ENCODE measurements at regions not wholly inside any gene's neighbourhood (a gene's known extent, or its start where the extent isn't known, plus 50 kb on each side); places are given as distances from the start of the nearest gene placed in this dataset.
"Not testable (repeated sequence)": the region's sequence is repeated elsewhere in the genome, so short reads cannot be mapped to it uniquely, and the experiment has no call there.

DNA sequence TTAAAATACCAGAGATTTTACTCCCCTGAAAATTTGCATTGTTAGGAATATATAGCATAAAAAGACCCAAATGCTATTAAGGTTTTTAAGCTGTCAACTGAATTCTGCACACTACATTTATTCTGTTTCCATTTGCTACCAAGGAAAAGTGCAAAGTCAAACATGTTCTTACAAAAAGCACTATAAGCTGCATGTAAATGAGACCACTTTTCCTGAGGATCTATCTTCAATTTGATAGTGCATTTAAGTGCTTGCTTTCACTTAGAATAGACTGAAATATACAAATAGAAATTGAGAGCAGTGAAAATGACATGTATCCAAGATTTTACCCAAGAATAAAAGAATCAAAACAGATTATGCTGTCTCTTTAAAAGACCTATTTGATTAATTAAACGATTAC is 1216.2 kb downstream of the ROBO2 start:
- no peak overlapping the region for H3K4me3 ChIP-seq (ENCODE audit: insufficient read depth, low read length)

DNA sequence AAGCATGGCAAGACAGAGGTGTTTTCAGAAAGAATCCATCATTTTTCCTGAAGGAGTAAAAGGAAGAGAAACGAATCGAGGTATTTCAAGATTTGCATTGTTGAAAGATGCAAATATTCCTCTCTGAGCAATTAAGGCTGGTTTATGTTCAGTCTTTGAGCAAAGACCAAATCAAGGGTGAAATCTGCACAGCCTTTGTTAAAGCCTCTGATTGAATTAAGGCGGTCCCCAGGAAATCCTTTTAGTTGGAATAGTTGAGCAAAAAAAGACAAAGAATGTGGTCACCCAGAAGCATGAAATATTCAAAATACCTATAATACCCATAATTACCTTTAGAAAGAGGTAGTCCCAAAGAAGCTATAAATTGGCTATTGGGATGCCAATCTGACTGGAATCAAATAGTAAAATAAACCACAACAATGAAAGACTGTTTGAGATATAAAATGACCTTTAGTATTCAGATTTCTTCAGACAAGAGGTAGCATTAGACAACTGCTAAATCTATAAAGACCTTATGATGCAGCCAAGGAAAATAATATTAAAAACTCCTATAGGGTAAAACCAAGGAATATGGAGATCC is 1218.1 kb downstream of the ROBO2 start:
- Histone ChIP-seq H3K9me3 (ENCODE audit: low read depth, low read length) (no peaks in the 10 kb centered on the region), H3K4me3 (ENCODE audit: insufficient read depth, low read length) (no peak overlapping the region), H3K4me2 (ENCODE audit: insufficient read depth, low read length) (no peak overlapping the region), H3K36me3 (ENCODE audit: insufficient read depth, low read length) (no peaks in the 10 kb centered on the region), H2AFZ (ENCODE audit: low read length) (no peak overlapping the region), H3K4me1 (ENCODE audit: insufficient read depth, low read length) (no peaks in the 10 kb centered on the region), H3K27ac (ENCODE audit: low read depth, low read length) (no peak overlapping the region), H3K79me2 (ENCODE audit: insufficient read depth, low read length) (no peaks in the 10 kb centered on the region), H3K27me3 (ENCODE audit: insufficient read depth, low read length) (no peaks in the 10 kb centered on the region), H4K20me1 (ENCODE audit: insufficient read depth, low read length) (no peaks in the 10 kb centered on the region)
- DNase-seq (ENCODE audit: insufficient read length, low spot score, missing footprints) = no peak
- TF ChIP-seq, protein P1, sequence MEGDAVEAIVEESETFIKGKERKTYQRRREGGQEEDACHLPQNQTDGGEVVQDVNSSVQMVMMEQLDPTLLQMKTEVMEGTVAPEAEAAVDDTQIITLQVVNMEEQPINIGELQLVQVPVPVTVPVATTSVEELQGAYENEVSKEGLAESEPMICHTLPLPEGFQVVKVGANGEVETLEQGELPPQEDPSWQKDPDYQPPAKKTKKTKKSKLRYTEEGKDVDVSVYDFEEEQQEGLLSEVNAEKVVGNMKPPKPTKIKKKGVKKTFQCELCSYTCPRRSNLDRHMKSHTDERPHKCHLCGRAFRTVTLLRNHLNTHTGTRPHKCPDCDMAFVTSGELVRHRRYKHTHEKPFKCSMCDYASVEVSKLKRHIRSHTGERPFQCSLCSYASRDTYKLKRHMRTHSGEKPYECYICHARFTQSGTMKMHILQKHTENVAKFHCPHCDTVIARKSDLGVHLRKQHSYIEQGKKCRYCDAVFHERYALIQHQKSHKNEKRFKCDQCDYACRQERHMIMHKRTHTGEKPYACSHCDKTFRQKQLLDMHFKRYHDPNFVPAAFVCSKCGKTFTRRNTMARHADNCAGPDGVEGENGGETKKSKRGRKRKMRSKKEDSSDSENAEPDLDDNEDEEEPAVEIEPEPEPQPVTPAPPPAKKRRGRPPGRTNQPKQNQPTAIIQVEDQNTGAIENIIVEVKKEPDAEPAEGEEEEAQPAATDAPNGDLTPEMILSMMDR (IDR thresholded peaks at IDR 0.05; ENCODE audit: extremely low read depth, low read depth, low read length) = no peak

More for the DNA sequence above, 1216.2 kb downstream of the ROBO2 start:
- no peaks in the 10 kb centered on the region for H3K36me3 ChIP-seq (ENCODE audit: insufficient read depth, low read length)
- no peaks in the 10 kb centered on the region for H4K20me1 ChIP-seq (ENCODE audit: insufficient read depth, low read length)
- H3K79me2 ChIP-seq (ENCODE audit: insufficient read depth, low read length) = no peaks in the 10 kb centered on the region
- no peak overlapping the region for H3K27ac ChIP-seq (ENCODE audit: low read depth, low read length)
- no peaks in the 10 kb centered on the region for H3K27me3 ChIP-seq (ENCODE audit: insufficient read depth, low read length)
- H3K4me2 ChIP-seq (ENCODE audit: insufficient read depth, low read length) = no peak overlapping the region
- H3K4me1 ChIP-seq (ENCODE audit: insufficient read depth, low read length) = no peaks in the 10 kb centered on the region
- H2AFZ ChIP-seq (ENCODE audit: low read length) = no peak overlapping the region
- TF ChIP-seq, protein P1 (IDR thresholded peaks at IDR 0.05; ENCODE audit: extremely low read depth, low read depth, low read length) = no peak
- no peak for DNase-seq (ENCODE audit: insufficient read length, low spot score, missing footprints)
- no peaks in the 10 kb centered on the region for H3K9me3 ChIP-seq (ENCODE audit: low read depth, low read length)

DNA sequence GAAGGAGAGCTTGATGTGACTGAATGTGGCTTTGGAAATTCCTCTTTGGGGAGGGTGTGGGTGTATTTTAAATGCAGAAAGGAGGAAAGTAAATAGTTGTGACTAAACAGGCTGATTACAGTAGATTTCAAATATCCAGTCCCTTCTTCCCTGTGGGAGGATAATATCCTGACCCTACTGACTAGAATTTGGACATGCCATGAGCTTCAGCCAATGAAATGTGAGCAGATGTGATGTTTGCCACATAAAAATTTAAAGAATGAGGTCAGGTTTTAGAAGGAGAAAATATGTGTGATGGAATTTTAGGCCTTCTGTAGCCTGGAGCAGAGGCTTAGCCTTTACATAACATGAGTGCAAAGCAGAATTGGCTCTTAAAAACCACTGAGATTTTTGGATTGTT is 1218.9 kb downstream of the ROBO2 start:
- no peak overlapping the region for H3K27ac ChIP-seq (ENCODE audit: low read depth, low read length)
- H3K27me3 ChIP-seq (ENCODE audit: insufficient read depth, low read length) = no peaks in the 10 kb centered on the region
- no peaks in the 10 kb centered on the region for H3K79me2 ChIP-seq (ENCODE audit: insufficient read depth, low read length)
- no peaks in the 10 kb centered on the region for H3K9me3 ChIP-seq (ENCODE audit: low read depth, low read length)
- no peaks in the 10 kb centered on the region for H4K20me1 ChIP-seq (ENCODE audit: insufficient read depth, low read length)
- H3K36me3 ChIP-seq (ENCODE audit: insufficient read depth, low read length) = no peaks in the 10 kb centered on the region
- H2AFZ ChIP-seq (ENCODE audit: low read length) = no peak overlapping the region
- TF ChIP-seq, protein P1 (IDR thresholded peaks at IDR 0.05; ENCODE audit: extremely low read depth, low read depth, low read length) = no peak
- H3K4me1 ChIP-seq (ENCODE audit: insufficient read depth, low read length) = no peaks in the 10 kb centered on the region
- no peak overlapping the region for H3K4me2 ChIP-seq (ENCODE audit: insufficient read depth, low read length)
- no peak for DNase-seq (ENCODE audit: insufficient read length, low spot score, missing footprints)
- H3K4me3 ChIP-seq (ENCODE audit: insufficient read depth, low read length) = no peak overlapping the region

DNA sequence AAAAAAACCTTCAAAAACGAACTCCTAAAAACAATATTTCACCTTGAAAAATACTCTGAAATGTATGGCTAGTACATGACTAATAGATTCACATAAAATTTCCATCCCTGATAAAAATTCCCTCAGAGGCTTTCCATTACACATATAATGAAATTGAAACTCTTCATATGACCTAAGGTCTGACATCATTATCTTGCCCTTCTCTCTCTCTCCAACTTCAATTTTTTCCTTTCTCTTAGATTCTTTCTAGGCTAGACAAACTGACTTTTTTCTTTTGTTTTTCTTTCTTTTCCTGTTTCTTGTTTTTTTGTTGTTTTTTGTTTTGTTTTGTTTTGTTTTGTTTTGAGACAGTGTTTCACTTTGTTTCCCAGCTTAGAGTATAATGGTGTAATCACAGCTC is 1220.5 kb downstream of the ROBO2 start:
- Histone ChIP-seq H3K27me3 (ENCODE audit: insufficient read depth, low read length) (no peaks in the 10 kb centered on the region), H4K20me1 (ENCODE audit: insufficient read depth, low read length) (no peaks in the 10 kb centered on the region), H3K79me2 (ENCODE audit: insufficient read depth, low read length) (no peaks in the 10 kb centered on the region), H3K4me2 (ENCODE audit: insufficient read depth, low read length) (no peak overlapping the region), H3K27ac (ENCODE audit: low read depth, low read length) (no peak overlapping the region), H3K4me3 (ENCODE audit: insufficient read depth, low read length) (no peak overlapping the region), H2AFZ (ENCODE audit: low read length) (no peak overlapping the region), H3K9me3 (ENCODE audit: low read depth, low read length) (no peaks in the 10 kb centered on the region), H3K36me3 (ENCODE audit: insufficient read depth, low read length) (no peaks in the 10 kb centered on the region), H3K4me1 (ENCODE audit: insufficient read depth, low read length) (no peaks in the 10 kb centered on the region)
- no peak for DNase-seq (ENCODE audit: insufficient read length, low spot score, missing footprints)
- TF ChIP-seq, protein P1 (IDR thresholded peaks at IDR 0.05; ENCODE audit: extremely low read depth, low read depth, low read length) = no peak

DNA sequence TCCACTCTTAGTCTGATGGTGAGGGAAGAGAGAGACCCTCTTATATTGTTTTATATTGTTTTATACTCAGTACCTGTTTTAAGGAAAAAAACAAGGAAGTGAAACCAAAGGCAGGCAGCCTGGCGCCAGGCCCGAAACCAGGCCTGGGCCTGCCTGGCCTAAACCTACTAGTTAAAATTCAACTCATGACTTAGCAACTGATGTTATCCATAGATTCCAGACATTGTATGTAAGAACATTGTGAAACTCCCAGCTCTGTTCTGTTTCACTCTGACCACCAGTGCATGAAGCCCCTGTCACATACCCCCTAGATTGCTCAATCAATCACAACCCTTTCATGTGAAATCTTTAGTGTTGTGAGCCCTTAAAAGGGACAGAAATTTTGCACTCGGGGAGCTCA is 1226.7 kb downstream of the ROBO2 start:
- not testable (repeated sequence) for H3K4me1 ChIP-seq (ENCODE audit: insufficient read depth, low read length); H3K4me3 ChIP-seq (ENCODE audit: insufficient read depth, low read length); H3K9me3 ChIP-seq (ENCODE audit: low read depth, low read length); H3K27ac ChIP-seq (ENCODE audit: low read depth, low read length); H3K79me2 ChIP-seq (ENCODE audit: insufficient read depth, low read length); H3K27me3 ChIP-seq (ENCODE audit: insufficient read depth, low read length); H2AFZ ChIP-seq (ENCODE audit: low read length); H4K20me1 ChIP-seq (ENCODE audit: insufficient read depth, low read length); DNase-seq (ENCODE audit: insufficient read length, low spot score, missing footprints); H3K36me3 ChIP-seq (ENCODE audit: insufficient read depth, low read length); H3K4me2 ChIP-seq (ENCODE audit: insufficient read depth, low read length)

All from osteoblast (primary cell).